SU-DHL-6 (cell line): ENCODE measurements at regions not wholly inside any gene's neighbourhood (a gene's known extent, or its start where the extent isn't known, plus 50 kb on each side); places are given as distances from the start of the nearest gene placed in this dataset.

Experiments
- H2AFZ ChIP-seq: fragments of 200-600 bp; sonication (generic); 2 replicates; pipeline ENCODE4 v1.6.1; 2014; ENCODE audit warnings: low read depth, mild to moderate bottlenecking, moderate library complexity, mixed read lengths, antibody characterized with exemption, low read length; ENCODE audit not compliant: severe bottlenecking
- H3F3A ChIP-seq: fragments of 200-600 bp; shearing (Covaris generic); 2 replicates; pipeline ENCODE4 v1.6.0; 2016; ENCODE audit warnings: antibody characterized with exemption, mild to moderate bottlenecking; ENCODE audit not compliant: insufficient read depth
- H3K27ac ChIP-seq: fragments of 200-600 bp; sonication (generic); 2 replicates; pipeline ENCODE4 v1.5.1; 2016; ENCODE audit warnings: low read depth, mild to moderate bottlenecking, low read length, moderate library complexity, mixed read lengths
- H3K27me3 ChIP-seq: fragments of 200-600 bp; sonication (generic), shearing (Covaris generic); 2 replicates; pipeline ENCODE4 v1.6.0; 2014; ENCODE audit warnings: mild to moderate bottlenecking, low read length
- H3K36me3 ChIP-seq: fragments of 200-600 bp; sonication (generic); 2 replicates; pipeline ENCODE4 v1.6.1; 2014; ENCODE audit warnings: mild to moderate bottlenecking, low read length, mixed read lengths
- H3K4me2 ChIP-seq: fragments of 300-600, 200-600 bp; shearing (Covaris generic), sonication (generic); 2 replicates; pipeline ENCODE4 v1.6.0; 2014; ENCODE audit warnings: low read length, low read depth, mild to moderate bottlenecking; ENCODE audit not compliant: poor library complexity, severe bottlenecking
- H3K4me3 ChIP-seq: fragments of 200-600 bp; sonication (generic); 2 replicates; pipeline ENCODE4 v1.5.1; 2014; ENCODE audit warnings: antibody characterized with exemption, low read length, mild to moderate bottlenecking, mixed read lengths; ENCODE audit not compliant: insufficient read depth, poor library complexity, severe bottlenecking
- H3K79me2 ChIP-seq: fragments of 200-600 bp; sonication (generic); 2 replicates; pipeline ENCODE4 v1.6.1; 2014; ENCODE audit warnings: mild to moderate bottlenecking, low read length, moderate library complexity; ENCODE audit not compliant: insufficient read depth
- H3K9ac ChIP-seq: fragments of 200-600 bp; sonication (generic); 2 replicates; pipeline ENCODE4 v1.7.0; 2014; ENCODE audit warnings: mild to moderate bottlenecking, low read length
- H3K9me2 ChIP-seq: fragments of 200-600 bp; sonication (generic); replicated peaks from 2 replicates; pipeline ENCODE4 v1.6.1; 2014; ENCODE audit warnings: low read length; ENCODE audit not compliant: insufficient read depth
- H3K9me3 ChIP-seq: fragments of 200-600 bp; sonication (generic); 2 replicates; pipeline ENCODE4 v1.6.1; 2014; ENCODE audit warnings: low read length, mixed read lengths; ENCODE audit not compliant: insufficient read depth
- H4K20me1 ChIP-seq: fragments of 200-600 bp; sonication (generic); 2 replicates; pipeline ENCODE4 v1.6.1; 2014; ENCODE audit warnings: low read depth, mild to moderate bottlenecking, antibody characterized with exemption, low read length, moderate library complexity, mixed read lengths
- EZH2phosphoT487 ChIP-seq: fragments of 200-600 bp; sonication (generic), shearing (Covaris generic); conservative IDR thresholded peaks from 2 replicates; pipeline ENCODE4 v1.6.1; 2018; ENCODE audit warnings: mild to moderate bottlenecking, antibody characterized with exemption, low read length, moderate library complexity, mixed read lengths
- TF ChIP-seq, protein P1 (sequence below): fragments of 200-600 bp; sonication (generic); IDR thresholded peaks from one replicate; pipeline ENCODE4 v1.5.1; 2017; ENCODE audit warnings: antibody characterized with exemption, mild to moderate bottlenecking, low read length, moderate library complexity; ENCODE audit not compliant: insufficient read depth, poor library complexity, severe bottlenecking

GRCh38 chr7:101736084-101736483, 81.3 kb upstream of the CUX1 start:
- no peak overlapping the region for H3K27ac ChIP-seq
- H4K20me1 ChIP-seq, result no peaks in the 10 kb centered on the region
- H3K9me3 ChIP-seq, result no peaks in the 10 kb centered on the region
- H3K79me2 ChIP-seq, result no peaks in the 10 kb centered on the region
- peak overlapping the region; percentile 2 for H2AFZ ChIP-seq
- H3K36me3 ChIP-seq, result no peaks in the 10 kb centered on the region
- H3F3A ChIP-seq, result no peaks in the 10 kb centered on the region
- H3K4me3 ChIP-seq, result no peak overlapping the region
- H3K9me2 ChIP-seq, result no peaks in the 10 kb centered on the region
- no peaks in the 10 kb centered on the region for H3K27me3 ChIP-seq
- TF ChIP-seq, protein P1, sequence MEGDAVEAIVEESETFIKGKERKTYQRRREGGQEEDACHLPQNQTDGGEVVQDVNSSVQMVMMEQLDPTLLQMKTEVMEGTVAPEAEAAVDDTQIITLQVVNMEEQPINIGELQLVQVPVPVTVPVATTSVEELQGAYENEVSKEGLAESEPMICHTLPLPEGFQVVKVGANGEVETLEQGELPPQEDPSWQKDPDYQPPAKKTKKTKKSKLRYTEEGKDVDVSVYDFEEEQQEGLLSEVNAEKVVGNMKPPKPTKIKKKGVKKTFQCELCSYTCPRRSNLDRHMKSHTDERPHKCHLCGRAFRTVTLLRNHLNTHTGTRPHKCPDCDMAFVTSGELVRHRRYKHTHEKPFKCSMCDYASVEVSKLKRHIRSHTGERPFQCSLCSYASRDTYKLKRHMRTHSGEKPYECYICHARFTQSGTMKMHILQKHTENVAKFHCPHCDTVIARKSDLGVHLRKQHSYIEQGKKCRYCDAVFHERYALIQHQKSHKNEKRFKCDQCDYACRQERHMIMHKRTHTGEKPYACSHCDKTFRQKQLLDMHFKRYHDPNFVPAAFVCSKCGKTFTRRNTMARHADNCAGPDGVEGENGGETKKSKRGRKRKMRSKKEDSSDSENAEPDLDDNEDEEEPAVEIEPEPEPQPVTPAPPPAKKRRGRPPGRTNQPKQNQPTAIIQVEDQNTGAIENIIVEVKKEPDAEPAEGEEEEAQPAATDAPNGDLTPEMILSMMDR, result no peak
- no peak for TF ChIP-seq EZH2phosphoT487
- no peak overlapping the region for H3K4me2 ChIP-seq
- no peak overlapping the region for H3K9ac ChIP-seq

DNA sequence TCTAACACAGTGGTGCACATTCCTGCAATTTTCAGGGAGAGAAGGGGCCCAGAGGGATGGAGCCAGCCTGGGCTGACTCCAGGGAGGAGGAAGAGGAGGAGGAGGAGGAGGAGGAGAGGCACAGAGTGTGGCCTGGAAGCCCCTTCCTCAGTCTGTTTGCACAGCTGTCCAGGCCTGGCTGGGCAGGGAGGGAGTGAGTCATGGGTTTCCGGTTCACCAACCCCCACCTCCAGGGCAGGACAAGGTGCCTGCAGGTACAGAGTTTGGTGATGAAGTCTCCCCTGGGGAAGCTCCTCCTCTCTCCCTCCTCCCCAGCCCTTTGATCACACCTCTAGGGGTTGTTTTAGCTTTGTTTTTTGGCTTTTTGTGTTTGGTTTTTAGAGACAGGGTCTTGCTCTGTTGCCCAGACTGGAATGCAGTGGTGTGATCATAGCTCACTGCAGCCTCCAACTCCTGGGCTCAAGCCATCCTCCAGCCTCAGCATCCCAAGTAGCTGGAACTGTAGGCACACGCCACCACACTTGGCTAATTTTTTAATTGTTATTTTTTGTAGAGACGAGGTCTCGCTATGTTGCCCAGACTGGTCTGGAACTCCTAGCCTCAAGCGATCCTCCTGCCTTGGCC, 77.5 kb upstream of the CUX1 start:
- Histone ChIP-seq H3K4me2 (no peak overlapping the region), H3K36me3 (no peaks in the 10 kb centered on the region), H3K79me2 (no peaks in the 10 kb centered on the region), H3K9me2 (no peaks in the 10 kb centered on the region), H3K9ac (no peak overlapping the region), H3K9me3 (no peaks in the 10 kb centered on the region), H3K4me3 (no peak overlapping the region), H3K27me3 (no peaks in the 10 kb centered on the region), H3F3A (peaks cover 5% of the 10 kb centered on the region), H2AFZ (no peak overlapping the region), H3K27ac (no peak overlapping the region), H4K20me1 (no peaks in the 10 kb centered on the region)
- no peak for TF ChIP-seq EZH2phosphoT487
- TF ChIP-seq, protein P1, result no peak

DNA sequence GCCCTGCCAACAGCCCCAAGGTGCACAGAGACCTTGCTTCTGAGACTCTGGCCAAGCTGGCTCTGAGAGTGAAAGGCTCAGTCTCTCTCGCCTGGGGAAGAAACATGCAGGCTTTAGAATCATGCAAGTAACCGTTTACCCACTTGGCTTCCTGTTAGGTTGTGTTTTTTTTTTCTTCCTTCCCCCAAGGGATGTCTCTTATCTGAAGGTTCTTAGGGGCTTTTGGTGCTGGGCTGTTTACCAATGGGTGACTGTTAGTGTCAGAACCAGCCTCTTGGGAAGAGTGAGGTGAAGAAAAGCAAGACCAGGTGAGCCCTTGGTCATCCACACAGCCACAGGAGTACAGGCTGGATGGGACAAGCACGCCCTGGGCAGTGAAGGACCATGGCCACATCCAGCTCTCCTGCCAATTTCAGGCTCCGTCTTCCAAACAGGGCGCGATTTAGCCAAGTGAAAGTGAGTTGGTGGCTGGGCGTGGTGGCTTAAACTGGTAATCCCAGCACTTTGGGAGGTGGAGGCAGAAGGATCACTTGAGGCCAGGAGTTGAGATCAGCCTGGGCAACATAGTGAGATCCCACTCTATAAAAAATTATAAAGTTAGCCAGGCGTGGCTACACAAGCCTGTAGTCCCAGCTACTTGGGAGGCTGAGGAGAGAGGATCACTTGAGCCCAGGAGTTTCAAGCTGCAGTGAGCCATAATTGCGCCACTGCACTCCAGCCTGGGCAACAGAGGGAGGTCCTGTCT, 76.3 kb upstream of the CUX1 start:
- Histone ChIP-seq H3K4me3 (no peak overlapping the region), H3K9me2 (no peaks in the 10 kb centered on the region), H3K4me2 (peak overlapping the region; percentile 5), H3K79me2 (no peaks in the 10 kb centered on the region), H3K27me3 (no peaks in the 10 kb centered on the region), H4K20me1 (no peaks in the 10 kb centered on the region), H3K9me3 (no peaks in the 10 kb centered on the region), H3F3A (peaks cover 9% of the 10 kb centered on the region), H3K36me3 (no peaks in the 10 kb centered on the region), H2AFZ (no peak overlapping the region), H3K27ac (peak overlapping the region; percentile 3), H3K9ac (no peak overlapping the region)
- TF ChIP-seq EZH2phosphoT487, result no peak
- TF ChIP-seq, protein P1, result no peak
